ENCODE measurements at regions not wholly inside any gene's neighbourhood (a gene's known extent, or its start where the extent isn't known, plus 50 kb on each side); places are given as distances from the start of the nearest gene placed in this dataset.

GRCh38 chr14:71206766-71207371 lies 299.6 kb downstream of the PCNX1 start:
- Mint-ChIP-seq H3K36me3 (ENCODE audit: low read depth) (no peaks in the 10 kb centered on the region), H3K27ac (no peak overlapping the region), H3K9me3 (peaks cover 5% of the 10 kb centered on the region), H3K4me1 (ENCODE audit: low read depth) (no peaks in the 10 kb centered on the region), H3K4me3 (ENCODE audit: low read depth) (no peak overlapping the region), H3K27me3 (ENCODE audit: low read depth) (peaks cover 10% of the 10 kb centered on the region)
- DNase-seq (ENCODE audit: low spot score), result no peak
- intact Hi-C loops (cut with micrococcal nuclease), result no loop called here

GRCh38 chr14:71208702-71209357 lies 301.6 kb downstream of the PCNX1 start:
- H3K4me3 Mint-ChIP-seq (ENCODE audit: low read depth), result no peak overlapping the region
- no peaks in the 10 kb centered on the region for H3K36me3 Mint-ChIP-seq (ENCODE audit: low read depth)
- peaks cover 3% of the 10 kb centered on the region for H3K27me3 Mint-ChIP-seq (ENCODE audit: low read depth)
- H3K9me3 Mint-ChIP-seq, result peaks cover 5% of the 10 kb centered on the region
- peaks cover 9% of the 10 kb centered on the region for H3K4me1 Mint-ChIP-seq (ENCODE audit: low read depth)
- no peak for DNase-seq (ENCODE audit: low spot score)
- intact Hi-C loops (cut with micrococcal nuclease), result no loop called here
- H3K27ac Mint-ChIP-seq, result no peak overlapping the region

- H3K27ac Mint-ChIP-seq, result no peak overlapping the region
- H3K36me3 Mint-ChIP-seq (ENCODE audit: low read depth), result no peaks in the 10 kb centered on the region
- no peak overlapping the region for H3K4me3 Mint-ChIP-seq (ENCODE audit: low read depth)
- H3K4me1 Mint-ChIP-seq (ENCODE audit: low read depth), result peaks cover 10% of the 10 kb centered on the region
- DNase-seq (ENCODE audit: low spot score), result no peak
- H3K9me3 Mint-ChIP-seq, result peaks cover 5% of the 10 kb centered on the region
- intact Hi-C loops (cut with micrococcal nuclease), result no loop called here
- H3K27me3 Mint-ChIP-seq (ENCODE audit: low read depth), result no peaks in the 10 kb centered on the region
These were observed 302.6 kb downstream of the PCNX1 start for GRCh38 chr14:71209888-71210287.

- Mint-ChIP-seq H3K4me1 (ENCODE audit: low read depth) (peaks cover 10% of the 10 kb centered on the region), H3K9me3 (peaks cover 6% of the 10 kb centered on the region), H3K36me3 (ENCODE audit: low read depth) (no peaks in the 10 kb centered on the region), H3K27me3 (ENCODE audit: low read depth) (no peaks in the 10 kb centered on the region), H3K4me3 (ENCODE audit: low read depth) (no peak overlapping the region), H3K27ac (no peak overlapping the region)
- no peak for DNase-seq (ENCODE audit: low spot score)
- intact Hi-C loops (cut with micrococcal nuclease), result no loop called here
These were observed 304.8 kb downstream of the PCNX1 start for GRCh38 chr14:71212093-71212492.

GRCh38 chr14:71212683-71213107 lies 305.4 kb downstream of the PCNX1 start:
- no peak for DNase-seq (ENCODE audit: low spot score)
- Mint-ChIP-seq H3K36me3 (ENCODE audit: low read depth) (peaks cover 6% of the 10 kb centered on the region), H3K4me3 (ENCODE audit: low read depth) (no peak overlapping the region), H3K4me1 (ENCODE audit: low read depth) (peaks cover 11% of the 10 kb centered on the region), H3K27ac (no peak overlapping the region), H3K9me3 (peaks cover 12% of the 10 kb centered on the region), H3K27me3 (ENCODE audit: low read depth) (no peaks in the 10 kb centered on the region)
- intact Hi-C loops (cut with micrococcal nuclease), result no loop called here

- no peak for DNase-seq (ENCODE audit: low spot score)
- peaks cover 26% of the 10 kb centered on the region for H3K9me3 Mint-ChIP-seq
- intact Hi-C loops (cut with micrococcal nuclease), result no loop called here
- peaks cover 24% of the 10 kb centered on the region for H3K4me1 Mint-ChIP-seq (ENCODE audit: low read depth)
- no peak overlapping the region for H3K4me3 Mint-ChIP-seq (ENCODE audit: low read depth)
- peaks cover 17% of the 10 kb centered on the region for H3K36me3 Mint-ChIP-seq (ENCODE audit: low read depth)
- H3K27me3 Mint-ChIP-seq (ENCODE audit: low read depth), result no peaks in the 10 kb centered on the region
- H3K27ac Mint-ChIP-seq, result no peak overlapping the region
These were observed 307.0 kb downstream of the PCNX1 start for GRCh38 chr14:71214241-71214640.

GRCh38 chr14:71220462-71220861 lies 313.2 kb downstream of the PCNX1 start:
- no peaks in the 10 kb centered on the region for H3K27me3 Mint-ChIP-seq (ENCODE audit: low read depth)
- H3K4me1 Mint-ChIP-seq (ENCODE audit: low read depth), result peaks cover 24% of the 10 kb centered on the region
- H3K27ac Mint-ChIP-seq, result no peak overlapping the region
- DNase-seq (ENCODE audit: low spot score), result no peak
- no peak overlapping the region for H3K4me3 Mint-ChIP-seq (ENCODE audit: low read depth)
- peaks cover 34% of the 10 kb centered on the region for H3K9me3 Mint-ChIP-seq
- H3K36me3 Mint-ChIP-seq (ENCODE audit: low read depth), result peaks cover 17% of the 10 kb centered on the region
- intact Hi-C loops (cut with micrococcal nuclease), result no loop called here

GRCh38 chr14:71221119-71221518 lies 313.9 kb downstream of the PCNX1 start:
- H3K4me1 Mint-ChIP-seq (ENCODE audit: low read depth), result peaks cover 24% of the 10 kb centered on the region
- no peak overlapping the region for H3K27ac Mint-ChIP-seq
- no peak for DNase-seq (ENCODE audit: low spot score)
- H3K9me3 Mint-ChIP-seq, result peaks cover 34% of the 10 kb centered on the region
- peaks cover 17% of the 10 kb centered on the region for H3K36me3 Mint-ChIP-seq (ENCODE audit: low read depth)
- no peaks in the 10 kb centered on the region for H3K27me3 Mint-ChIP-seq (ENCODE audit: low read depth)
- intact Hi-C loops (cut with micrococcal nuclease), result no loop called here
- no peak overlapping the region for H3K4me3 Mint-ChIP-seq (ENCODE audit: low read depth)

GRCh38 chr14:71225113-71225512 lies 317.9 kb downstream of the PCNX1 start:
- DNase-seq (ENCODE audit: low spot score), result no peak
- no peaks in the 10 kb centered on the region for H3K27me3 Mint-ChIP-seq (ENCODE audit: low read depth)
- H3K4me1 Mint-ChIP-seq (ENCODE audit: low read depth), result peaks cover 13% of the 10 kb centered on the region
- H3K4me3 Mint-ChIP-seq (ENCODE audit: low read depth), result no peak overlapping the region
- intact Hi-C loops (cut with micrococcal nuclease), result no loop called here
- H3K27ac Mint-ChIP-seq, result no peak overlapping the region
- no peaks in the 10 kb centered on the region for H3K36me3 Mint-ChIP-seq (ENCODE audit: low read depth)
- peaks cover 8% of the 10 kb centered on the region for H3K9me3 Mint-ChIP-seq

- no peak overlapping the region for H3K4me3 Mint-ChIP-seq (ENCODE audit: low read depth)
- H3K27ac Mint-ChIP-seq, result no peak overlapping the region
- H3K4me1 Mint-ChIP-seq (ENCODE audit: low read depth), result peaks cover 6% of the 10 kb centered on the region
- peaks cover 6% of the 10 kb centered on the region for H3K27me3 Mint-ChIP-seq (ENCODE audit: low read depth)
- no peaks in the 10 kb centered on the region for H3K9me3 Mint-ChIP-seq
- no peaks in the 10 kb centered on the region for H3K36me3 Mint-ChIP-seq (ENCODE audit: low read depth)
- intact Hi-C loops (cut with micrococcal nuclease), result no loop called here
- no peak for DNase-seq (ENCODE audit: low spot score)
These were observed 321.5 kb downstream of the PCNX1 start for GRCh38 chr14:71228711-71229110.

GRCh38 chr14:71229875-71230274 lies 322.6 kb downstream of the PCNX1 start:
- Mint-ChIP-seq H3K27me3 (ENCODE audit: low read depth) (peaks cover 12% of the 10 kb centered on the region), H3K9me3 (no peaks in the 10 kb centered on the region), H3K4me1 (ENCODE audit: low read depth) (peaks cover 8% of the 10 kb centered on the region), H3K36me3 (ENCODE audit: low read depth) (no peaks in the 10 kb centered on the region), H3K4me3 (ENCODE audit: low read depth) (no peak overlapping the region), H3K27ac (no peak overlapping the region)
- DNase-seq (ENCODE audit: low spot score), result no peak
- intact Hi-C loops (cut with micrococcal nuclease), result no loop called here

GRCh38 chr14:71230897-71231296 lies 323.6 kb downstream of the PCNX1 start:
- no peak overlapping the region for H3K4me3 Mint-ChIP-seq (ENCODE audit: low read depth)
- H3K27me3 Mint-ChIP-seq (ENCODE audit: low read depth), result peaks cover 12% of the 10 kb centered on the region
- no peaks in the 10 kb centered on the region for H3K9me3 Mint-ChIP-seq
- no peaks in the 10 kb centered on the region for H3K36me3 Mint-ChIP-seq (ENCODE audit: low read depth)
- DNase-seq (ENCODE audit: low spot score), result no peak
- no peak overlapping the region for H3K27ac Mint-ChIP-seq
- H3K4me1 Mint-ChIP-seq (ENCODE audit: low read depth), result peaks cover 8% of the 10 kb centered on the region
- intact Hi-C loops (cut with micrococcal nuclease), result no loop called here

- Mint-ChIP-seq H3K4me1 (ENCODE audit: low read depth) (peaks cover 8% of the 10 kb centered on the region), H3K4me3 (ENCODE audit: low read depth) (no peak overlapping the region), H3K27me3 (ENCODE audit: low read depth) (peaks cover 14% of the 10 kb centered on the region), H3K36me3 (ENCODE audit: low read depth) (no peaks in the 10 kb centered on the region), H3K9me3 (no peaks in the 10 kb centered on the region), H3K27ac (no peak overlapping the region)
- no peak for DNase-seq (ENCODE audit: low spot score)
- intact Hi-C loops (cut with micrococcal nuclease), result no loop called here
These were observed 324.5 kb downstream of the PCNX1 start for GRCh38 chr14:71231521-71232393.

All from activated T-helper 2 cell treated with anti-CD3 and anti-CD28 coated beads, Interferon-gamma antibody, Interleukin-2, Interleukin-4, amounts not matched to agents 10 μg/mL and 5 μg/mL and 100 μg/mL, durations not matched to agents 14 hours and 24 hours and 36 hours (primary cell).